ENCODE measurements at regions not wholly inside any gene's neighbourhood (a gene's known extent, or its start where the extent isn't known, plus 50 kb on each side); places are given as distances from the start of the nearest gene placed in this dataset.

DNA sequence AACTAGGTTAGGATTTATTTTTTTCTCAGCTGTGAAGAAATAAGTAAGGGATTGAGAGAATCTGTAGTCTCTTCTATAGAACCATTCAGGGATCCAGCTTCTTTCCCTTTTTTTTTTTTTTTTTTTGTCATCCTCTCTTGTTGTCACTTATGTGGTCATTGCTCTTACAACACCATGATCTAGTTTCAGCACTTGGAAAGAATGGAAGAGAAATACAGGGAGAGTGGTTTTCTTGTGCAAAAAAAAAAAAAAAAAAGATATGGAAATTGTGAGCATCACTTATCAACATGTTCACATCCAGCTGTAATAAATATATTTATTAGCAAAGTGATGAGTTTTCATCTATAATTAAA lies 599.3 kb downstream of the SLC6A15 start:
- Mint-ChIP-seq H3K9me3 (peaks cover 7% of the 10 kb centered on the region), H3K36me3 (ENCODE audit: low read depth) (no peaks in the 10 kb centered on the region), H3K27ac (no peak overlapping the region), H3K4me3 (no peak overlapping the region), H3K4me1 (ENCODE audit: low read depth) (no peaks in the 10 kb centered on the region), H3K27me3 (no peaks in the 10 kb centered on the region)
- H3K27ac ChIP-seq (ENCODE audit: low read depth in 1 of 2, low read length in 2 of 2) = no peak overlapping the region
- no peak for ATAC-seq (ENCODE audit: poor library complexity)
- CTCF ChIA-PET = interaction anchor here (0.6 to 0.7 kb wide), 2 partner anchors 16 to 1887 kb away, joined by 4 read pairs; no protein-coding TSS in a partner anchor
- POLR2A ChIA-PET = no interaction called here
- H3K27me3 ChIP-seq (ENCODE audit: control insufficient read depth in 1 of 2, insufficient read depth in 2 of 2, low read length in 2 of 2) = no peaks in the 10 kb centered on the region
- intact Hi-C loops (cut with DNase I, micrococcal nuclease) = no loop called here
- H3K4me3 ChIP-seq (ENCODE audit: low read length) = no peak overlapping the region
- DNase-seq = no peak
- H3K9me3 ChIP-seq (ENCODE audit: control insufficient read depth in 1 of 2, insufficient read depth in 1 of 2, low read length in 2 of 2) = peaks cover 0 to 4% of the 10 kb centered on the region in 2 experiments
- TF ChIP-seq, protein P1, sequence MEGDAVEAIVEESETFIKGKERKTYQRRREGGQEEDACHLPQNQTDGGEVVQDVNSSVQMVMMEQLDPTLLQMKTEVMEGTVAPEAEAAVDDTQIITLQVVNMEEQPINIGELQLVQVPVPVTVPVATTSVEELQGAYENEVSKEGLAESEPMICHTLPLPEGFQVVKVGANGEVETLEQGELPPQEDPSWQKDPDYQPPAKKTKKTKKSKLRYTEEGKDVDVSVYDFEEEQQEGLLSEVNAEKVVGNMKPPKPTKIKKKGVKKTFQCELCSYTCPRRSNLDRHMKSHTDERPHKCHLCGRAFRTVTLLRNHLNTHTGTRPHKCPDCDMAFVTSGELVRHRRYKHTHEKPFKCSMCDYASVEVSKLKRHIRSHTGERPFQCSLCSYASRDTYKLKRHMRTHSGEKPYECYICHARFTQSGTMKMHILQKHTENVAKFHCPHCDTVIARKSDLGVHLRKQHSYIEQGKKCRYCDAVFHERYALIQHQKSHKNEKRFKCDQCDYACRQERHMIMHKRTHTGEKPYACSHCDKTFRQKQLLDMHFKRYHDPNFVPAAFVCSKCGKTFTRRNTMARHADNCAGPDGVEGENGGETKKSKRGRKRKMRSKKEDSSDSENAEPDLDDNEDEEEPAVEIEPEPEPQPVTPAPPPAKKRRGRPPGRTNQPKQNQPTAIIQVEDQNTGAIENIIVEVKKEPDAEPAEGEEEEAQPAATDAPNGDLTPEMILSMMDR (IDR thresholded peaks at IDR 0.05) = no peak
- no peaks in the 10 kb centered on the region for H3K36me3 ChIP-seq (ENCODE audit: insufficient read depth, low read length)
- no peaks in the 10 kb centered on the region for H3K4me1 ChIP-seq (ENCODE audit: insufficient read depth, low read length)

DNA sequence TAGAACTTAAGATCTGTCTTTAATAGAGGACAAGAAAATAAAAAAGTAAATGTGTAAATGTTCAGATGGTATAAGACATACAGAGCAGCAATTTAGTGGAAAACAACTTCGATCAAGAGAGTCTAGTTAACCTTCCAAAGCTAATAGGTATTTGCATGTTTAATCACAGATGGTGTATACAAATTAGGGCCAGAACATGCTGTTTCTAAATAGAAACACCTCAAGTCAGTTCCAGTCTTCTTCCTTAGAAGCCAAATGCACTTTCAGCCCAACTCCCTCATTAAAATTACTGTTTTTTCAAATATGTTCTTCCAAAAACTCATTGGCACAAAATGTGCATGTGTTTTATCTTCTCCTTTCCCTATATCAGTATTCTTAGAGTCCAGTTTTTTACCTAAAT lies 604.4 kb downstream of the SLC6A15 start:
- ATAC-seq (ENCODE audit: poor library complexity) = no peak

DNA sequence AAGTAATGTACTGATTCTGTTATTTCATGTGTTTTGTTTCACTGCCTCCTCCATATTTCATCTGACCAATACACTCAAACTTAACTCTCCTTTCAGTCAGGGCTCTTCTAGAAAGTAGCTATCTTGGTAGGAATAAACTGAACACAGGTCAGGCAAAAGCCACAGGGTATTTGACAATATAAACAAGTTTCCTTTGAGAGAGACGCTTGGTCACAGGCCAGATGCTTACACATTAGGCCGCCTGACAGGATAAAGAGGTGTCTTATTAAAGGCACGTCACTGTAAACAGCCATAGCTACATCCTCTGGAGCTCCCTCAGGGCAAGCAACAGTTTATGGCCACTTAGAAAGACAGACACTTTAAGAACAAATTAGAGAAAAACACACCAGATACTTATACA lies 607.5 kb downstream of the SLC6A15 start:
- no peak overlapping the region for H3K4me3 Mint-ChIP-seq
- H3K27me3 Mint-ChIP-seq = no peaks in the 10 kb centered on the region
- no peak overlapping the region for H3K27ac Mint-ChIP-seq
- Histone ChIP-seq H3K36me3 (ENCODE audit: insufficient read depth, low read length) (no peaks in the 10 kb centered on the region), H3K27ac (ENCODE audit: low read depth in 1 of 2, low read length in 2 of 2) (no peak overlapping the region), H3K27me3 (ENCODE audit: control insufficient read depth in 1 of 2, insufficient read depth in 2 of 2, low read length in 2 of 2) (no peaks in the 10 kb centered on the region), H3K4me1 (ENCODE audit: insufficient read depth, low read length) (no peaks in the 10 kb centered on the region), H3K9me3 (ENCODE audit: control insufficient read depth in 1 of 2, insufficient read depth in 1 of 2, low read length in 2 of 2) (peaks cover 0 to 13% of the 10 kb centered on the region in 2 experiments), H3K4me3 (ENCODE audit: low read length) (no peak overlapping the region)
- intact Hi-C loops (cut with DNase I, micrococcal nuclease) = no loop called here
- DNase-seq (no peak), ATAC-seq (ENCODE audit: poor library complexity) (no peak)
- no peaks in the 10 kb centered on the region for H3K9me3 Mint-ChIP-seq
- TF ChIP-seq, protein P1 (IDR thresholded peaks at IDR 0.05) = no peak
- ChIA-PET CTCF (no interaction called here), POLR2A (no interaction called here)
- no peaks in the 10 kb centered on the region for H3K36me3 Mint-ChIP-seq (ENCODE audit: low read depth)
- H3K4me1 Mint-ChIP-seq (ENCODE audit: low read depth) = no peaks in the 10 kb centered on the region

More for the DNA sequence above, 604.4 kb downstream of the SLC6A15 start:
- Histone ChIP-seq H3K9me3 (ENCODE audit: control insufficient read depth in 1 of 2, insufficient read depth in 1 of 2, low read length in 2 of 2) (peaks cover 0 to 10% of the 10 kb centered on the region in 2 experiments), H3K36me3 (ENCODE audit: insufficient read depth, low read length) (no peaks in the 10 kb centered on the region), H3K4me3 (ENCODE audit: low read length) (no peak overlapping the region), H3K4me1 (ENCODE audit: insufficient read depth, low read length) (no peaks in the 10 kb centered on the region), H3K27me3 (ENCODE audit: control insufficient read depth in 1 of 2, insufficient read depth in 2 of 2, low read length in 2 of 2) (no peaks in the 10 kb centered on the region), H3K27ac (ENCODE audit: low read depth in 1 of 2, low read length in 2 of 2) (no peak overlapping the region)
- H3K9me3 Mint-ChIP-seq = peaks cover 7% of the 10 kb centered on the region
- intact Hi-C loops (cut with DNase I, micrococcal nuclease) = no loop called here
- POLR2A ChIA-PET = no interaction called here
- no peaks in the 10 kb centered on the region for H3K4me1 Mint-ChIP-seq (ENCODE audit: low read depth)
- H3K27me3 Mint-ChIP-seq = no peaks in the 10 kb centered on the region
- CTCF ChIA-PET = no interaction called here
- H3K36me3 Mint-ChIP-seq (ENCODE audit: low read depth) = no peaks in the 10 kb centered on the region
- no peak overlapping the region for H3K4me3 Mint-ChIP-seq
- no peak overlapping the region for H3K27ac Mint-ChIP-seq
- no peak for DNase-seq
- TF ChIP-seq, protein P1 (IDR thresholded peaks at IDR 0.05) = no peak

All from CD4-positive, alpha-beta T cell (primary cell).